ENCODE measurements at regions not wholly inside any gene's neighbourhood (a gene's known extent, or its start where the extent isn't known, plus 50 kb on each side); places are given as distances from the start of the nearest gene placed in this dataset.
A peak's percentile ranks its signal among the peaks of the same experiment; 100 is the strongest.

- peaks cover 3 to 4% of the 10 kb centered on the region in 2 experiments; a peak in 4 of 5 replicates for H3K9me3 Mint-ChIP-seq
Measured at GRCh38 chr5:60526336-60526875, 173.6 kb downstream of the DEPDC1B start.

More at GRCh38 chr5:60526336-60526875, 173.6 kb downstream of the DEPDC1B start:
- Histone ChIP-seq H3K4me1 (ENCODE audit: insufficient read depth, low read length) (no peaks in the 10 kb centered on the region), H3K56ac (ENCODE audit: insufficient read length, low read depth, low read length) (no peak overlapping the region), H2AK5ac (ENCODE audit: insufficient read length, low read length) (no peak overlapping the region), H2BK12ac (ENCODE audit: insufficient read length, low read depth, low read length) (no peak overlapping the region), H3K23ac (ENCODE audit: insufficient read length, low read depth, low read length) (no peak overlapping the region), H2BK20ac (ENCODE audit: low read depth, low read length, poor library complexity, severe bottlenecking) (no peak overlapping the region), H3K9me3 (ENCODE audit: control insufficient read depth, low read depth, low read length) (no peaks in the 10 kb centered on the region), H4K8ac (replicated peaks; ENCODE audit: insufficient read length, low read depth, low read length) (no peak overlapping the region), H3K79me2 (ENCODE audit: insufficient read depth, low read length) (no peaks in the 10 kb centered on the region), H3K9ac (ENCODE audit: extremely low read depth, insufficient read length, low read length) (no peak overlapping the region), H4K91ac (ENCODE audit: insufficient read length, low read depth, low read length) (no peak overlapping the region), H3K27ac (ENCODE audit: insufficient read length, low read depth, low read length) (no peak overlapping the region), H3K23me2 (ENCODE audit: insufficient read length, low read depth, low read length, poor library complexity, severe bottlenecking) (no peaks in the 10 kb centered on the region), H3K4ac (ENCODE audit: low read depth, low read length) (no peak overlapping the region), H3K14ac (ENCODE audit: insufficient read depth, low read length) (no peak overlapping the region), H3K79me1 (ENCODE audit: insufficient read depth, low read depth, low read length, poor library complexity, severe bottlenecking) (no peaks in the 10 kb centered on the region), H3K18ac (ENCODE audit: insufficient read length, low read depth, low read length) (no peak overlapping the region), H4K5ac (ENCODE audit: insufficient read length, low read depth, low read length) (no peak overlapping the region), H3K4me2 (ENCODE audit: insufficient read depth, insufficient read length, low read length) (no peak overlapping the region), H3K27me3 (ENCODE audit: insufficient read depth, low read length) (no peaks in the 10 kb centered on the region), H2BK5ac (ENCODE audit: insufficient read length, low read length) (no peak overlapping the region), H3T11ph (ENCODE audit: low read length) (no peak overlapping the region), H4K20me1 (ENCODE audit: control insufficient read depth, insufficient read depth, insufficient read length) (no peaks in the 10 kb centered on the region), H2AFZ (ENCODE audit: low read length) (no peak overlapping the region), H2BK15ac (ENCODE audit: low read depth, low read length) (no peak overlapping the region), H2BK120ac (ENCODE audit: low read depth, low read length, poor library complexity, severe bottlenecking) (no peak overlapping the region)
- H3K4me3 Mint-ChIP-seq = no peak overlapping the region
- no peak for DNase-seq
- peak overlapping the region in 1 of 3 experiments; percentile 4; a peak in 3 of 7 replicates for H3K27ac Mint-ChIP-seq
- no CpG with 5 or more reads among the region's 8 CpGs for WGBS (ENCODE audit: extremely low coverage, insufficient read length, low lambda C conversion rate)
- no peaks in the 10 kb centered on the region; the same call in 1 of the 2 replicates for H3K27me3 Mint-ChIP-seq (ENCODE audit: low read depth)
- H3K4me1 Mint-ChIP-seq = peaks cover 15 to 18% of the 10 kb centered on the region in 2 experiments
- no peak for TF ChIP-seq CTCF (conservative IDR thresholded peaks at IDR 0.05)
- H3K36me3 Mint-ChIP-seq (ENCODE audit: insufficient read depth in 1 of 3, low read depth in 3 of 3) = peaks cover 2 to 14% (median 6%) of the 10 kb centered on the region in 3 experiments; a peak in 4 of 7 replicates

All from H9 (cell line).